Neural progenitor cell (in vitro differentiated cells): ENCODE measurements at regions not wholly inside any gene's neighbourhood (a gene's known extent, or its start where the extent isn't known, plus 50 kb on each side); places are given as distances from the start of the nearest gene placed in this dataset.
"Not testable (repeated sequence)": the region's sequence is repeated elsewhere in the genome, so short reads cannot be mapped to it uniquely, and the experiment has no call there.

ENCODE experiments used
- DNase-seq: peaks from one replicate; pipeline ENCODE4 v3.0.0-alpha.2; 2016; ENCODE audit warnings: low spot score
- H2AFZ ChIP-seq: fragments of 200-600 bp; sonication (generic); replicated peaks from 2 replicates; pipeline ENCODE4 v1.6.1; 2016; ENCODE audit warnings: antibody characterized with exemption
- H3F3A ChIP-seq: fragments of 200-600 bp; sonication (generic); 2 replicates; pipeline ENCODE4 v1.6.1; 2016; ENCODE audit warnings: antibody characterized with exemption, low read depth
- H3K27ac ChIP-seq: fragments of 200-600 bp; sonication (generic); 2 replicates; pipeline ENCODE4 v1.5.1; 2016; ENCODE audit warnings: mild to moderate bottlenecking
- H3K27me3 ChIP-seq: fragments of 200-600 bp; sonication (generic); 2 replicates; pipeline ENCODE4 v1.6.1; 2016; ENCODE audit warnings: mild to moderate bottlenecking, moderate library complexity
- H3K36me3 ChIP-seq: fragments of 200-600 bp; sonication (generic); 2 replicates; pipeline ENCODE4 v1.5.1; 2016
- H3K4me1 ChIP-seq: fragments of 200-600 bp; sonication (generic); 2 replicates; pipeline ENCODE4 v1.6.1; 2016; ENCODE audit warnings: mixed run types
- H3K4me2 ChIP-seq: fragments of 200-600 bp; sonication (generic); 2 replicates; pipeline ENCODE4 v1.6.1; 2016
- H3K4me3 ChIP-seq: fragments of 200-600 bp; sonication (generic); 2 replicates; pipeline ENCODE4 v1.5.1; 2016
- H3K79me2 ChIP-seq: fragments of 200-600 bp; sonication (generic); 2 replicates; pipeline ENCODE4 v1.6.1; 2016; ENCODE audit warnings: low read depth
- H3K9ac ChIP-seq: fragments of 200-600 bp; sonication (generic); 2 replicates; pipeline ENCODE4 v1.6.1; 2016
- H3K9me3 ChIP-seq: fragments of 200-600 bp; sonication (generic); 2 replicates; pipeline ENCODE4 v1.5.1; 2016; ENCODE audit warnings: low read depth
- H4K20me1 ChIP-seq: fragments of 200-600 bp; sonication (generic); 2 replicates; pipeline ENCODE4 v1.6.1; 2016; ENCODE audit warnings: low read depth
- H3K27ac Mint-ChIP-seq: 3 replicates; pipeline ENCODE4 v1.8.0; 2021; ENCODE audit warnings: mixed read lengths
- H3K27me3 Mint-ChIP-seq: 2 replicates; pipeline ENCODE4 v1.8.0; 2022; ENCODE audit warnings: low read depth, mild to moderate bottlenecking, inconsistent platforms, moderate library complexity, mixed read lengths; ENCODE audit not compliant: insufficient read depth
- H3K36me3 Mint-ChIP-seq: 3 replicates; pipeline ENCODE4 v1.8.0; 2021; ENCODE audit warnings: mixed read lengths
- H3K4me1 Mint-ChIP-seq: 3 replicates; pipeline ENCODE4 v1.8.0; 2021; ENCODE audit warnings: mixed read lengths
- H3K4me3 Mint-ChIP-seq: 3 replicates; pipeline ENCODE4 v1.8.0; 2021; ENCODE audit warnings: mild to moderate bottlenecking, moderate library complexity, mixed read lengths
- H3K9me3 Mint-ChIP-seq: 3 replicates; pipeline ENCODE4 v1.8.0; 2020; ENCODE audit warnings: mixed read lengths
- EZH2 ChIP-seq: fragments of 200-600 bp; sonication (generic); IDR thresholded peaks from 2 replicates; pipeline ENCODE4 v1.6.1; 2017; ENCODE audit warnings: antibody characterized with exemption, mild to moderate bottlenecking, moderate library complexity
- EZH2phosphoT487 ChIP-seq: fragments of 200-600 bp; sonication (generic); IDR thresholded peaks from 2 replicates; pipeline ENCODE4 v1.6.1; 2017; ENCODE audit warnings: antibody characterized with exemption
- TF ChIP-seq, protein P1 (sequence below): fragments of 200-600 bp; sonication (generic); IDR thresholded peaks from 2 replicates; pipeline ENCODE4 v1.5.1; 2017; ENCODE audit warnings: antibody characterized with exemption, mild to moderate bottlenecking

DNA sequence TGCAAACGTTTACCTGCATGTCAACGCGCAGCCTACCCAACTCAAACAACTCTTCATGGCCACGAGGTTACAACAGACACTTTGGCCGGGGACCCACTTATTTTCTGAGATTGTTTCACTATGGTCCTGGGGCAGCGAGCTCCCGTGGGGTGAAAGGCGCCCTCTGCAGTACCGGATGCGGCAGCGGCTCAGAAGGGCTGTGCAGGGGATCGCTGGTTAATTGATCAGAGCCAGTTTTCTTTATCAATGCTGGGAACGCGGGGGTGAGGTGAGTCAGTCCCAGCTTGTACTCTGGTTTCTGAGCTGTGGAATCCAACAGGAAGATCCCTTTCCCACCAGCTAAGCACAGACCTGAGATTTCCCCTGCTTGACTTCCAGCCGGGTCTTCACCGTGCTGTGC lies 366.5 kb upstream of the KLF6 start:
- DNase-seq = peak; percentile 36
- H3K27ac Mint-ChIP-seq = no peak overlapping the region
- no peak overlapping the region for H2AFZ ChIP-seq

DNA sequence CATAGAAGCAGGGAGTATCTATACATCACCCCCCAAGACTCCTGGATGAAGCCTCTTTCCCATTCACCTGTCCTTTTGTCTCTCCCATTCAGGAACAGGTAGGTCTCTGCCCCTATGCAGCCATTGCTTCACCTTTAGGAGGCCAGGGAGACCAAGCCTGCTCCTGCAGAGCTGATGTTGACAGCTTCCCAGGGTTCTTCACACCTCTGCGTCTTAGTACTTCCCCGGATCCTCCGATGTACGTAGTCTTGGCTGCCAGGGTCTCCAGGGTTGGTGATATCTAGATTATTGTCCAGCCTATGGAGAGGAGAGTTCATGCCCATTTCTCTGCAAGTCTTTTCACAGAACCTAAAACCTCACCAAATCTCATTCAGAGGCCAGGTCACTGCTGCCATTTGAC lies 365.7 kb upstream of the KLF6 start:
- Histone ChIP-seq H3K4me2 (no peak overlapping the region), H3K9ac (no peak overlapping the region), H3K9me3 (no peaks in the 10 kb centered on the region), H3K4me1 (no peaks in the 10 kb centered on the region), H3K27me3 (no peaks in the 10 kb centered on the region), H3K79me2 (no peaks in the 10 kb centered on the region), H3K4me3 (no peak overlapping the region), H3K27ac (no peak overlapping the region), H3F3A (no peaks in the 10 kb centered on the region), H4K20me1 (no peaks in the 10 kb centered on the region), H2AFZ (no peak overlapping the region), H3K36me3 (no peaks in the 10 kb centered on the region)
- Mint-ChIP-seq H3K27ac (no peak overlapping the region), H3K4me1 (peaks cover 3% of the 10 kb centered on the region), H3K36me3 (no peaks in the 10 kb centered on the region), H3K9me3 (peaks cover 2% of the 10 kb centered on the region), H3K4me3 (no peak overlapping the region), H3K27me3 (peaks cover 3% of the 10 kb centered on the region)
- TF ChIP-seq EZH2phosphoT487 (no peak), EZH2 (no peak)
- TF ChIP-seq, protein P1, sequence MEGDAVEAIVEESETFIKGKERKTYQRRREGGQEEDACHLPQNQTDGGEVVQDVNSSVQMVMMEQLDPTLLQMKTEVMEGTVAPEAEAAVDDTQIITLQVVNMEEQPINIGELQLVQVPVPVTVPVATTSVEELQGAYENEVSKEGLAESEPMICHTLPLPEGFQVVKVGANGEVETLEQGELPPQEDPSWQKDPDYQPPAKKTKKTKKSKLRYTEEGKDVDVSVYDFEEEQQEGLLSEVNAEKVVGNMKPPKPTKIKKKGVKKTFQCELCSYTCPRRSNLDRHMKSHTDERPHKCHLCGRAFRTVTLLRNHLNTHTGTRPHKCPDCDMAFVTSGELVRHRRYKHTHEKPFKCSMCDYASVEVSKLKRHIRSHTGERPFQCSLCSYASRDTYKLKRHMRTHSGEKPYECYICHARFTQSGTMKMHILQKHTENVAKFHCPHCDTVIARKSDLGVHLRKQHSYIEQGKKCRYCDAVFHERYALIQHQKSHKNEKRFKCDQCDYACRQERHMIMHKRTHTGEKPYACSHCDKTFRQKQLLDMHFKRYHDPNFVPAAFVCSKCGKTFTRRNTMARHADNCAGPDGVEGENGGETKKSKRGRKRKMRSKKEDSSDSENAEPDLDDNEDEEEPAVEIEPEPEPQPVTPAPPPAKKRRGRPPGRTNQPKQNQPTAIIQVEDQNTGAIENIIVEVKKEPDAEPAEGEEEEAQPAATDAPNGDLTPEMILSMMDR = no peak
- DNase-seq = no peak

More for the DNA sequence above, 366.5 kb upstream of the KLF6 start:
- no peaks in the 10 kb centered on the region for H3F3A ChIP-seq
- no peaks in the 10 kb centered on the region for H3K79me2 ChIP-seq
- no peaks in the 10 kb centered on the region for H4K20me1 ChIP-seq
- TF ChIP-seq, protein P1 = peak; percentile 44
- no peak for TF ChIP-seq EZH2phosphoT487
- H3K9ac ChIP-seq = no peak overlapping the region
- no peak overlapping the region for H3K27ac ChIP-seq
- Mint-ChIP-seq H3K4me1 (peaks cover 3% of the 10 kb centered on the region), H3K36me3 (no peaks in the 10 kb centered on the region), H3K27me3 (peaks cover 2% of the 10 kb centered on the region), H3K9me3 (peaks cover 2% of the 10 kb centered on the region), H3K4me3 (no peak overlapping the region)
- H3K4me3 ChIP-seq = no peak overlapping the region
- no peaks in the 10 kb centered on the region for H3K4me1 ChIP-seq
- no peaks in the 10 kb centered on the region for H3K27me3 ChIP-seq
- no peaks in the 10 kb centered on the region for H3K36me3 ChIP-seq
- no peak overlapping the region for H3K4me2 ChIP-seq
- no peaks in the 10 kb centered on the region for H3K9me3 ChIP-seq

DNA sequence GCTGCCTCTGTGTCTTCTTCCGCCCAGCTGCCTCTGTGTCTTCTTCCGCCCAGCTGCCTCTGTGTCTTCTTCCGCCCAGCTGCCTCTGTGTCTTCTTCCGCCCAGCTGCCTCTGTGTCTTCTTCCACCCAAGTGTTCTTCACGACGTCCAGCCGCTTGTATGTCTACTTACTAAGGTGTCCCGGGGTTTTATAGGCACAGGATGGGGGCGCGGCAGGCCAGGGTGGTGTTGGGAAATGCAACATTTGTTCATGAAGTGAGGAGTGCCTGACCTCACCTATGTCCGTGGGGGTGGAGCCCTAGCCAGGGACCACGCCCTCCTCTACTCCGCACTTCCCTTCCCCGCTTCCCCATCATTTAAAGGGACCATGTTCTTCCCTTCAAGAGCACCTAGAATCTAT lies 364.5 kb upstream of the KLF6 start:
- DNase-seq, H3K9me3 Mint-ChIP-seq, H3K9ac ChIP-seq, H3K4me3 ChIP-seq, H3K27ac Mint-ChIP-seq, H3K36me3 ChIP-seq, H3K4me3 Mint-ChIP-seq, H3K4me1 ChIP-seq, H3K27me3 ChIP-seq, H4K20me1 ChIP-seq, H3K79me2 ChIP-seq, H3K36me3 Mint-ChIP-seq, H3K4me2 ChIP-seq, H3K9me3 ChIP-seq, H2AFZ ChIP-seq, H3K27me3 Mint-ChIP-seq, H3K4me1 Mint-ChIP-seq, H3F3A ChIP-seq: not testable (repeated sequence)
- H3K27ac ChIP-seq = peak overlapping the region; percentile 29

DNA sequence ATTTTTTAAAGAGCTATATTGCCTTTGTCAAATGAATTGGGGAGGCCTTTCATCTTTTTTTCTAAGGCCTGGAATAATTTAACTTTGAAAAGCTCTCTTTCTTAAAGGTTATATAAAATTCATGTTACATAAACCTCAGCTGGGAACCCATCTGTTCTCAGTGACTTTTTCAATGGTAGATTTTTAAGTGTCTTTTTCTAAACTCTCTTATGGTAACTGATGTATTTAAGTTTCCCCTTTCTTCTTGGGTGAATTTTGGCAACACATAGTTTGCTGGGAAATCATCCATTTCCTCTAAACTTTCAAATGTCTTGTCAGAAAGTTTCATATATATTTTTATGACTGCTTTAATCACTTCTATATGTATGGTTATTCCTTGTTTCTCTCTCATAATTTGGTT lies 362.2 kb upstream of the KLF6 start:
- no peaks in the 10 kb centered on the region for H3K36me3 Mint-ChIP-seq
- no peaks in the 10 kb centered on the region for H3K79me2 ChIP-seq
- H3K4me3 ChIP-seq = no peak overlapping the region
- no peaks in the 10 kb centered on the region for H3F3A ChIP-seq
- no peaks in the 10 kb centered on the region for H3K27me3 ChIP-seq
- TF ChIP-seq, protein P1 = no peak
- no peak for TF ChIP-seq EZH2phosphoT487
- no peak for TF ChIP-seq EZH2
- no peaks in the 10 kb centered on the region for H3K4me1 ChIP-seq
- H3K4me3 Mint-ChIP-seq = no peak overlapping the region
- peaks cover 7% of the 10 kb centered on the region for H3K4me1 Mint-ChIP-seq
- no peaks in the 10 kb centered on the region for H4K20me1 ChIP-seq
- DNase-seq = no peak
- peaks cover 2% of the 10 kb centered on the region for H3K9me3 Mint-ChIP-seq
- H2AFZ ChIP-seq = no peak overlapping the region
- H3K9me3 ChIP-seq = no peaks in the 10 kb centered on the region
- H3K4me2 ChIP-seq = no peak overlapping the region
- H3K27me3 Mint-ChIP-seq = peaks cover 2% of the 10 kb centered on the region
- H3K9ac ChIP-seq = no peak overlapping the region
- H3K27ac ChIP-seq = no peak overlapping the region
- no peaks in the 10 kb centered on the region for H3K36me3 ChIP-seq
- no peak overlapping the region for H3K27ac Mint-ChIP-seq
